HG03575 (cell line): ENCODE measurements at regions not wholly inside any gene's neighbourhood (a gene's known extent, or its start where the extent isn't known, plus 50 kb on each side); places are given as distances from the start of the nearest gene placed in this dataset.
"Not testable (repeated sequence)": the region's sequence is repeated elsewhere in the genome, so short reads cannot be mapped to it uniquely, and the experiment has no call there.

Source experiments
- ATAC-seq: cut with Tn5 transposase; IDR thresholded peaks from one replicate; pipeline ENCODE4 v1.9.1; 2021; ENCODE audit not compliant: unreplicated experiment, insufficient number of reproducible peaks, low FRiP score; ENCODE audit errors: extremely low read depth

GRCh38 chr2:224650815-224651439 lies 65.2 kb downstream of the CCDC195 start:
- no peak for ATAC-seq

GRCh38 chr2:224647684-224648083 lies 62.5 kb upstream of the CUL3 start:
- not testable (repeated sequence) for ATAC-seq

DNA sequence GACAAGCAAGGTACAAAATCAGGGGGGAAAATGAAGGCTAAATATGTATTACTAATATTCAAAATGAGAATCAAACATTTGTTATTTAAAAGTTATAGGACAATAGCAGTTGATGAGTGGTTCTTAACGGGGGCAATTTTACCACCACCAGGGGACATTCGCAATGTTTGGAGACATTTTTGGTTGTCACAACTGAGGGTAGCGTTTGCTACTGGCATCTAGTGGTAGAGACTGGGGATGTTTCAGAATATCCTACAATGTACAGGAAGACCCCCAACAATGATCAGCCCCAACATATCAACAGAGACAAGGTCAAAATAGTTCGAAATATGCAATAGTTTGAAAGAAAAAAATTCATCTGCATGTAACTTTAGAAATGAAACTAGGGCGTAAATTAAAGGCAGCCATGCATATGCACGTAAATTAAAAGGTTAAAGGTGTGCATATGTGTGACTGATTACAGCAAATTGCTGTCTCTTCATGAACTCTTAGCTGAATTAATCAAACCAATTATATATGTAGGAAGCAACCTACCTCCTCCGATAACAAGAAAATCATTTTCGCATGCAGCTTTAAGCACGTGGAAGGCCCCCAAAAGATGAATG lies 61.2 kb upstream of the CUL3 start:
- no peak for ATAC-seq

DNA sequence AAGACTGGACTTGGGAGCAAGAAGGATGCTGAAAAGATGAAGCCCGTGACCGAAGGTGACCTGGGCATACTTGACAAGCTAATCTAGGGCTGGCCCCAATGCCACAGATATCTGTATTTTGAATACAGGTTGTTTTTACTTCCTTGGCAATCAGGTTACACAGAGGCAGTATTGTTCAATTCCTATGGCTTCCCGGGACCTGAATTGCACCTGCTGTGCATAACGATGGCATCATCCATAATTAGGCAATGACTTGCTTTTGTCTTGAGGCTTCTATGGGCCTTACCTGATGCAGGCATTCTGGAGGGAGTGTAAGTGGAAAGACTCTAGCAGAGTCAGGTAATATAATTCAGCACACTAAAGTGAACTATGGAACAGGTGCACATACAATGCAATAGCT lies 60.6 kb upstream of the CUL3 start:
- ATAC-seq, result no peak

DNA sequence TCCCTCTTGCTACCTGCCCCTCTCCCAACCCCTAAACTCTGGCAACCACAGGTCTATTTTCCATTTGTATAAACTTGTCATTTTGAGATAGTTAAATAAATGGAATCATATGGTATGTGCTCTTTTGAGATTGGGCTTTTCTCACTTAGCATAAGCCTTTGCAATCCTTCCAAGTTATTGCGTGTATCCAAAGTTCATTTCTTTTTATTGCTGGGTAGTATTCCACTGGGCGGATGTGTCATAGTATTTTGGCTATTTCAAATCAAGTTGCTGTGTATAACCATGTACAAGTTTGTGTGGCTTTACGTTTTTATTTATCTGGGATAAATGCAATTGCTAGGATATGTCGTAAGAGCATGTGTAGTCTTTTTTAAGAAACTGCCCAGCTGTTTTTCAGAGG lies 55.5 kb upstream of the CUL3 start:
- ATAC-seq, result no peak

- peak; percentile 93 for ATAC-seq
These were observed 53.2 kb upstream of the CUL3 start for GRCh38 chr2:224638301-224638823.
